Esophagus squamous epithelium (tissue), 4 donors: ENCODE measurements at regions not wholly inside any gene's neighbourhood (a gene's known extent, or its start where the extent isn't known, plus 50 kb on each side); places are given as distances from the start of the nearest gene placed in this dataset.

ENCODE experiments used
- CTCF ChIP-seq, 6 experiments: fragments of 450-650 bp in 4 of 6; fragments of 200-600 bp in 2 of 6; sonication (generic) in 2 of 6; IDR thresholded peaks; one replicate each; pipeline ENCODE4 v1.5.1; 2016 to 2019; ENCODE audit warnings: antibody characterized with exemption in 6 of 6, mild to moderate bottlenecking in 4 of 6, moderate library complexity in 4 of 6
- POLR2A ChIP-seq, 4 donors: fragments of 450-650 bp; IDR thresholded peaks; one replicate each; pipeline ENCODE4 v1.6.1; 2017; ENCODE audit warnings: antibody characterized with exemption in 4 of 4, mild to moderate bottlenecking in 4 of 4, moderate library complexity in 3 of 4

- TF ChIP-seq CTCF (IDR thresholded peaks at IDR 0.05) (no peak), POLR2A (IDR thresholded peaks at IDR 0.05) (no peak)
Observed at GRCh38 chr17:71032746-71033273, 863.5 kb downstream of the KCNJ2 start.
